ENCODE measurements at regions not wholly inside any gene's neighbourhood (a gene's known extent, or its start where the extent isn't known, plus 50 kb on each side); places are given as distances from the start of the nearest gene placed in this dataset.

DNA sequence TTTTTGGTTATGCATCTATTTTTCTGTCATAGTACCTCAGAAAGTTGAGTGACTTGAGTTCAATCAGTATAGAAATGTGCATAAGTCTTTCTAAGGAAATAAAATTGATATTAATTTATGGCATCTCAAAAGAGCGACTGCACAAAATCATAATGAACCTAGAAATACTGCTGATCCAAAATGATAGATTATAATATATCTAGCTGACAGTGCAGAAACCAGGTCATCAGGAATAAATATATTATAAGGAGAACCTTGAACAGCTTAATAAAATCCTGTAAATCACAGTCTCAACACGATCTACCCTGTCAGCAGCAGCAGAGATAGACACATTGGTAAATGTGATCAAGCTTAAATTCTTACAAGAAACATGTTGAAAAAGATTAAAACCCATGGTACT, 1106.6 kb upstream of the CDH18 start:
- no peak for TF ChIP-seq POLR2AphosphoS5 (IDR thresholded peaks at IDR 0.05)
- TF ChIP-seq, protein P1, sequence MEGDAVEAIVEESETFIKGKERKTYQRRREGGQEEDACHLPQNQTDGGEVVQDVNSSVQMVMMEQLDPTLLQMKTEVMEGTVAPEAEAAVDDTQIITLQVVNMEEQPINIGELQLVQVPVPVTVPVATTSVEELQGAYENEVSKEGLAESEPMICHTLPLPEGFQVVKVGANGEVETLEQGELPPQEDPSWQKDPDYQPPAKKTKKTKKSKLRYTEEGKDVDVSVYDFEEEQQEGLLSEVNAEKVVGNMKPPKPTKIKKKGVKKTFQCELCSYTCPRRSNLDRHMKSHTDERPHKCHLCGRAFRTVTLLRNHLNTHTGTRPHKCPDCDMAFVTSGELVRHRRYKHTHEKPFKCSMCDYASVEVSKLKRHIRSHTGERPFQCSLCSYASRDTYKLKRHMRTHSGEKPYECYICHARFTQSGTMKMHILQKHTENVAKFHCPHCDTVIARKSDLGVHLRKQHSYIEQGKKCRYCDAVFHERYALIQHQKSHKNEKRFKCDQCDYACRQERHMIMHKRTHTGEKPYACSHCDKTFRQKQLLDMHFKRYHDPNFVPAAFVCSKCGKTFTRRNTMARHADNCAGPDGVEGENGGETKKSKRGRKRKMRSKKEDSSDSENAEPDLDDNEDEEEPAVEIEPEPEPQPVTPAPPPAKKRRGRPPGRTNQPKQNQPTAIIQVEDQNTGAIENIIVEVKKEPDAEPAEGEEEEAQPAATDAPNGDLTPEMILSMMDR (IDR thresholded peaks at IDR 0.05): no peak
- TF ChIP-seq POLR2A (IDR thresholded peaks at IDR 0.05): no peak
